ES-I3 (cell line): ENCODE measurements at regions not wholly inside any gene's neighbourhood (a gene's known extent, or its start where the extent isn't known, plus 50 kb on each side); places are given as distances from the start of the nearest gene placed in this dataset.

ENCODE experiments used
- H3K36me3 ChIP-seq: 2 replicates; pipeline ENCODE4 v1.6.1; 2013; ENCODE audit warnings: mild to moderate bottlenecking, low read length, control low read depth, moderate library complexity; ENCODE audit not compliant: insufficient read depth
- H3K4me1 ChIP-seq: 2 replicates; pipeline ENCODE4 v1.6.1; 2013; ENCODE audit warnings: mild to moderate bottlenecking, control low read depth, low read length; ENCODE audit not compliant: insufficient read depth
- H3K9ac ChIP-seq: 2 replicates; pipeline ENCODE4 v1.6.1; 2013; ENCODE audit warnings: low read depth, mild to moderate bottlenecking, low read length, moderate library complexity
- H3K9me3 ChIP-seq: 2 replicates; pipeline ENCODE4 v1.6.1; 2013; ENCODE audit warnings: mild to moderate bottlenecking, low read length, moderate library complexity; ENCODE audit not compliant: control insufficient read depth, insufficient read depth

- Histone ChIP-seq H3K9ac (no peak overlapping the region), H3K9me3 (no peaks in the 10 kb centered on the region), H3K36me3 (no peaks in the 10 kb centered on the region), H3K4me1 (peaks cover 2% of the 10 kb centered on the region; the same call in 1 of the 2 replicates)
These were observed 927.0 kb downstream of the UQCRFS1 start for GRCh38 chr19:28285917-28286316.

GRCh38 chr19:28285078-28285477 lies 927.9 kb downstream of the UQCRFS1 start:
- Histone ChIP-seq H3K36me3 (no peaks in the 10 kb centered on the region), H3K9me3 (no peaks in the 10 kb centered on the region), H3K4me1 (no peaks in the 10 kb centered on the region; the same call in 1 of the 2 replicates), H3K9ac (no peak overlapping the region)

- Histone ChIP-seq H3K9ac (no peak overlapping the region), H3K36me3 (no peaks in the 10 kb centered on the region), H3K4me1 (no peaks in the 10 kb centered on the region; the same call in 1 of the 2 replicates), H3K9me3 (no peaks in the 10 kb centered on the region)
These were observed 928.6 kb downstream of the UQCRFS1 start for GRCh38 chr19:28284389-28284788.

GRCh38 chr19:28283592-28283991 lies 929.4 kb downstream of the UQCRFS1 start:
- Histone ChIP-seq H3K9me3 (no peaks in the 10 kb centered on the region), H3K36me3 (no peaks in the 10 kb centered on the region), H3K9ac (no peak overlapping the region), H3K4me1 (no peaks in the 10 kb centered on the region; the same call in 1 of the 2 replicates)

- H3K9me3 ChIP-seq, result no peaks in the 10 kb centered on the region
- no peaks in the 10 kb centered on the region for H3K36me3 ChIP-seq
- H3K4me1 ChIP-seq, result no peaks in the 10 kb centered on the region
- no peak overlapping the region for H3K9ac ChIP-seq
These were observed 931.3 kb downstream of the UQCRFS1 start for GRCh38 chr19:28281676-28282075.

GRCh38 chr19:28264556-28264955 lies 948.4 kb downstream of the UQCRFS1 start:
- H3K9ac ChIP-seq, result no peak overlapping the region
- H3K4me1 ChIP-seq, result no peaks in the 10 kb centered on the region
- no peaks in the 10 kb centered on the region for H3K36me3 ChIP-seq
- H3K9me3 ChIP-seq, result no peaks in the 10 kb centered on the region

- Histone ChIP-seq H3K36me3 (no peaks in the 10 kb centered on the region), H3K9me3 (no peaks in the 10 kb centered on the region), H3K4me1 (no peaks in the 10 kb centered on the region), H3K9ac (no peak overlapping the region)
These were observed 954.1 kb downstream of the UQCRFS1 start for GRCh38 chr19:28258829-28259228.

GRCh38 chr19:28257396-28257795 lies 955.6 kb downstream of the UQCRFS1 start:
- Histone ChIP-seq H3K36me3 (no peaks in the 10 kb centered on the region), H3K9me3 (no peaks in the 10 kb centered on the region), H3K4me1 (no peaks in the 10 kb centered on the region), H3K9ac (no peak overlapping the region)

- H3K36me3 ChIP-seq, result no peaks in the 10 kb centered on the region
- H3K9me3 ChIP-seq, result no peaks in the 10 kb centered on the region
- no peaks in the 10 kb centered on the region for H3K4me1 ChIP-seq
- no peak overlapping the region for H3K9ac ChIP-seq
These were observed 965.7 kb downstream of the UQCRFS1 start for GRCh38 chr19:28247243-28247642.

GRCh38 chr19:28245937-28246336 lies 967.0 kb downstream of the UQCRFS1 start:
- Histone ChIP-seq H3K36me3 (no peaks in the 10 kb centered on the region), H3K9me3 (no peaks in the 10 kb centered on the region), H3K9ac (no peak overlapping the region), H3K4me1 (no peaks in the 10 kb centered on the region)

GRCh38 chr19:28244966-28245365 lies 968.0 kb downstream of the UQCRFS1 start:
- Histone ChIP-seq H3K36me3 (no peaks in the 10 kb centered on the region), H3K9me3 (no peaks in the 10 kb centered on the region), H3K9ac (no peak overlapping the region), H3K4me1 (no peaks in the 10 kb centered on the region)

- no peak overlapping the region for H3K9ac ChIP-seq
- H3K9me3 ChIP-seq, result no peaks in the 10 kb centered on the region
- H3K4me1 ChIP-seq, result no peaks in the 10 kb centered on the region
- no peaks in the 10 kb centered on the region for H3K36me3 ChIP-seq
These were observed 970.5 kb downstream of the UQCRFS1 start for GRCh38 chr19:28242317-28242927.

GRCh38 chr19:28239270-28239669 lies 973.7 kb downstream of the UQCRFS1 start:
- H3K9me3 ChIP-seq, result no peaks in the 10 kb centered on the region; the same call in 1 of the 2 replicates
- H3K4me1 ChIP-seq, result 0 out of 2 replicates have a peak, but pooled peaks cover 3% of the 10 kb centered on the region
- H3K9ac ChIP-seq, result no peak overlapping the region
- no peaks in the 10 kb centered on the region for H3K36me3 ChIP-seq

- Histone ChIP-seq H3K9me3 (no peaks in the 10 kb centered on the region; the same call in 1 of the 2 replicates), H3K9ac (no peak overlapping the region), H3K36me3 (no peaks in the 10 kb centered on the region), H3K4me1 (0 out of 2 replicates have a peak, but pooled peaks cover 3% of the 10 kb centered on the region)
These were observed 974.6 kb downstream of the UQCRFS1 start for GRCh38 chr19:28238270-28238820.

- Histone ChIP-seq H3K9ac (no peak overlapping the region), H3K9me3 (no peaks in the 10 kb centered on the region; the same call in 1 of the 2 replicates), H3K36me3 (no peaks in the 10 kb centered on the region), H3K4me1 (0 out of 2 replicates have a peak, but pooled peaks cover 3% of the 10 kb centered on the region)
These were observed 977.3 kb downstream of the UQCRFS1 start for GRCh38 chr19:28235606-28236125.
